ENCODE measurements at regions not wholly inside any gene's neighbourhood (a gene's known extent, or its start where the extent isn't known, plus 50 kb on each side); places are given as distances from the start of the nearest gene placed in this dataset.

DNA sequence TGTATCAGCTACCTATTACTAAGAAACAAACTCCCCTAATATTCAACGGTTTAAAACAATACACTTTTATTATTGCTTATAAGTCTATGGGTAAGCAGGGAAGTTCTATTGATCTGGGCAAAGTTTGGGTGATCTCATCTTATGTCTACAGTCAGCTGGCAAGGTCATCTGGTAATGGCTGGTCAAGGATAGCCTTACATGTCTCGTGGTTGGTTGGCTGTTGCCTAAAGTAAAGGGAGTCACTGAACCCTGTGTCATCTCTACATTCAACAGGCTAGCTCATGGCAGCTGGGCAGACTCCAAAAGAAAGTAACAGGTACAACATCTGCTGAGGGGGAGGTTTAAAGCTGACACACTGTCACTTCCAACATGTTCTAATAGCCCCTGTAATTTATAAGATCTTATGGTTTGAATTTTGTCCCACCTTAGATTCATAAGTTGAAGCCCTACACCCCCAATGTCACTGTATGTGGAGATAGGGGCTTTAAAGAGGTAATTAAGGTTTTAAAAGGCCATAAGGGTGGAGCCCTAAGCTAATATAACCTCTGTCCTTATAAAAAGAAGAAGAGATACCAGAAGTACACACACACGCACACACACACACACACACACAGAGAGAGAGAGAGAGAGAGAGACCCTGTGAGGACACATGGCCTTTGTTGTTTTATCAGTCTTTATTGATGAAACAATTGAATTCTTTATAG is 419.1 kb downstream of the NPIPA8 start (continued):
- no peak for TF ChIP-seq SOX5 (CRISPR knock-in tag; IDR thresholded peaks at IDR 0.05; ENCODE audit: borderline replicate concordance)
- TF ChIP-seq ARNT (IDR thresholded peaks at IDR 0.05): no peak
- TF ChIP-seq, protein P1, sequence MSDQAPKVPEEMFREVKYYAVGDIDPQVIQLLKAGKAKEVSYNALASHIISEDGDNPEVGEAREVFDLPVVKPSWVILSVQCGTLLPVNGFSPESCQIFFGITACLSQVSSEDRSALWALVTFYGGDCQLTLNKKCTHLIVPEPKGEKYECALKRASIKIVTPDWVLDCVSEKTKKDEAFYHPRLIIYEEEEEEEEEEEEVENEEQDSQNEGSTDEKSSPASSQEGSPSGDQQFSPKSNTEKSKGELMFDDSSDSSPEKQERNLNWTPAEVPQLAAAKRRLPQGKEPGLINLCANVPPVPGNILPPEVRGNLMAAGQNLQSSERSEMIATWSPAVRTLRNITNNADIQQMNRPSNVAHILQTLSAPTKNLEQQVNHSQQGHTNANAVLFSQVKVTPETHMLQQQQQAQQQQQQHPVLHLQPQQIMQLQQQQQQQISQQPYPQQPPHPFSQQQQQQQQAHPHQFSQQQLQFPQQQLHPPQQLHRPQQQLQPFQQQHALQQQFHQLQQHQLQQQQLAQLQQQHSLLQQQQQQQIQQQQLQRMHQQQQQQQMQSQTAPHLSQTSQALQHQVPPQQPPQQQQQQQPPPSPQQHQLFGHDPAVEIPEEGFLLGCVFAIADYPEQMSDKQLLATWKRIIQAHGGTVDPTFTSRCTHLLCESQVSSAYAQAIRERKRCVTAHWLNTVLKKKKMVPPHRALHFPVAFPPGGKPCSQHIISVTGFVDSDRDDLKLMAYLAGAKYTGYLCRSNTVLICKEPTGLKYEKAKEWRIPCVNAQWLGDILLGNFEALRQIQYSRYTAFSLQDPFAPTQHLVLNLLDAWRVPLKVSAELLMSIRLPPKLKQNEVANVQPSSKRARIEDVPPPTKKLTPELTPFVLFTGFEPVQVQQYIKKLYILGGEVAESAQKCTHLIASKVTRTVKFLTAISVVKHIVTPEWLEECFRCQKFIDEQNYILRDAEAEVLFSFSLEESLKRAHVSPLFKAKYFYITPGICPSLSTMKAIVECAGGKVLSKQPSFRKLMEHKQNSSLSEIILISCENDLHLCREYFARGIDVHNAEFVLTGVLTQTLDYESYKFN (CRISPR knock-in tag; conservative IDR thresholded peaks at IDR 0.05): peak; percentile 46
- TF ChIP-seq, protein P2, sequence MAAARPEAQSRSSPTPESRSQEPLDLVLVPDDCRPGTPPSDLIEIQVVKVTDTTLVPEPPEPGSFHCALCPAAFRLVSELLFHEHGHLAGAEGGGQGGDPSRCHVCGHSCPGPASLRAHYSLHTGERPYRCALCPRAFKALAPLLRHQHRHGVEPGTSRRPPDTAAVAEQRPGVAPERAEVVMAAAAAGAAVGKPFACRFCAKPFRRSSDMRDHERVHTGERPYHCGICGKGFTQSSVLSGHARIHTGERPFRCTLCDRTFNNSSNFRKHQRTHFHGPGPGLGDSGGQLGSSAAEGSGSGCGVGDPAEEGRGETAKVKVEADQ (CRISPR knock-in tag; IDR thresholded peaks at IDR 0.05; ENCODE audit: borderline replicate concordance): no peak
- TF ChIP-seq MEIS1 (CRISPR knock-in tag; IDR thresholded peaks at IDR 0.05; ENCODE audit: borderline replicate concordance): no peak
- no peak for TF ChIP-seq ZNF772 (CRISPR knock-in tag; IDR thresholded peaks at IDR 0.05)
- TF ChIP-seq, protein P3, sequence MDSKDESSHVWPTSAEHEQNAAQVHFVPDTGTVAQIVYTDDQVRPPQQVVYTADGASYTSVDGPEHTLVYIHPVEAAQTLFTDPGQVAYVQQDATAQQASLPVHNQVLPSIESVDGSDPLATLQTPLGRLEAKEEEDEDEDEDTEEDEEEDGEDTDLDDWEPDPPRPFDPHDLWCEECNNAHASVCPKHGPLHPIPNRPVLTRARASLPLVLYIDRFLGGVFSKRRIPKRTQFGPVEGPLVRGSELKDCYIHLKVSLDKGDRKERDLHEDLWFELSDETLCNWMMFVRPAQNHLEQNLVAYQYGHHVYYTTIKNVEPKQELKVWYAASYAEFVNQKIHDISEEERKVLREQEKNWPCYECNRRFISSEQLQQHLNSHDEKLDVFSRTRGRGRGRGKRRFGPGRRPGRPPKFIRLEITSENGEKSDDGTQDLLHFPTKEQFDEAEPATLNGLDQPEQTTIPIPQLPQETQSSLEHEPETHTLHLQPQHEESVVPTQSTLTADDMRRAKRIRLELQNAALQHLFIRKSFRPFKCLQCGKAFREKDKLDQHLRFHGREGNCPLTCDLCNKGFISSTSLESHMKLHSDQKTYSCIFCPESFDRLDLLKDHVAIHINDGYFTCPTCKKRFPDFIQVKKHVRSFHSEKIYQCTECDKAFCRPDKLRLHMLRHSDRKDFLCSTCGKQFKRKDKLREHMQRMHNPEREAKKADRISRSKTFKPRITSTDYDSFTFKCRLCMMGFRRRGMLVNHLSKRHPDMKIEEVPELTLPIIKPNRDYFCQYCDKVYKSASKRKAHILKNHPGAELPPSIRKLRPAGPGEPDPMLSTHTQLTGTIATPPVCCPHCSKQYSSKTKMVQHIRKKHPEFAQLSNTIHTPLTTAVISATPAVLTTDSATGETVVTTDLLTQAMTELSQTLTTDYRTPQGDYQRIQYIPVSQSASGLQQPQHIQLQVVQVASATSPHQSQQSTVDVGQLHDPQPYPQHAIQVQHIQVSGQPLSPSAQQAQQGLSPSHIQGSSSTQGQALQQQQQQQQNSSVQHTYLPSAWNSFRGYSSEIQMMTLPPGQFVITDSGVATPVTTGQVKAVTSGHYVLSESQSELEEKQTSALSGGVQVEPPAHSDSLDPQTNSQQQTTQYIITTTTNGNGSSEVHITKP (CRISPR knock-in tag; IDR thresholded peaks at IDR 0.05; ENCODE audit: low read depth): no peak
- TF ChIP-seq, protein P4, sequence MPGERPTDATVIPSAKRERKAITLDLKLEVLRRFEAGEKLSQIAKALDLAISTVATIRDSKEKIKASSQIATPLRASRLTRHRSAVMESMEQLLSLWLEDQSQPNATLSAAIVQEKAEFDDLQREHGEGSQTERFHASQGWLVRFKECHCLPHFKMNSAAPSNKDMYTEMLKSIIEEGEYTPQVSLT (CRISPR knock-in tag; IDR thresholded peaks at IDR 0.05; ENCODE audit: borderline replicate concordance, low read depth): no peak
- TF ChIP-seq, protein P5, sequence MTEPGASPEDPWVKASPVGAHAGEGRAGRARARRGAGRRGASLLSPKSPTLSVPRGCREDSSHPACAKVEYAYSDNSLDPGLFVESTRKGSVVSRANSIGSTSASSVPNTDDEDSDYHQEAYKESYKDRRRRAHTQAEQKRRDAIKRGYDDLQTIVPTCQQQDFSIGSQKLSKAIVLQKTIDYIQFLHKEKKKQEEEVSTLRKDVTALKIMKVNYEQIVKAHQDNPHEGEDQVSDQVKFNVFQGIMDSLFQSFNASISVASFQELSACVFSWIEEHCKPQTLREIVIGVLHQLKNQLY (CRISPR knock-in tag; IDR thresholded peaks at IDR 0.05): no peak
- TF ChIP-seq, protein P6, sequence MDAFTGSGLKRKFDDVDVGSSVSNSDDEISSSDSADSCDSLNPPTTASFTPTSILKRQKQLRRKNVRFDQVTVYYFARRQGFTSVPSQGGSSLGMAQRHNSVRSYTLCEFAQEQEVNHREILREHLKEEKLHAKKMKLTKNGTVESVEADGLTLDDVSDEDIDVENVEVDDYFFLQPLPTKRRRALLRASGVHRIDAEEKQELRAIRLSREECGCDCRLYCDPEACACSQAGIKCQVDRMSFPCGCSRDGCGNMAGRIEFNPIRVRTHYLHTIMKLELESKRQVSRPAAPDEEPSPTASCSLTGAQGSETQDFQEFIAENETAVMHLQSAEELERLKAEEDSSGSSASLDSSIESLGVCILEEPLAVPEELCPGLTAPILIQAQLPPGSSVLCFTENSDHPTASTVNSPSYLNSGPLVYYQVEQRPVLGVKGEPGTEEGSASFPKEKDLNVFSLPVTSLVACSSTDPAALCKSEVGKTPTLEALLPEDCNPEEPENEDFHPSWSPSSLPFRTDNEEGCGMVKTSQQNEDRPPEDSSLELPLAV (CRISPR knock-in tag; conservative IDR thresholded peaks at IDR 0.05; ENCODE audit: low read depth): no peak
- no peak for TF ChIP-seq ZNF264 (CRISPR knock-in tag; IDR thresholded peaks at IDR 0.05)
- no peak for TF ChIP-seq NFYB (CRISPR knock-in tag; IDR thresholded peaks at IDR 0.05)
- TF ChIP-seq HNRNPUL1 (IDR thresholded peaks at IDR 0.05; ENCODE audit: low read depth, low read length): no peak
- no peak for TF ChIP-seq IRX3 (CRISPR knock-in tag; IDR thresholded peaks at IDR 0.05; ENCODE audit: borderline replicate concordance, low read depth)
- no peak for TF ChIP-seq SMAD1 (CRISPR knock-in tag; IDR thresholded peaks at IDR 0.05; ENCODE audit: borderline replicate concordance, low read depth)
- TF ChIP-seq ZNF644 (CRISPR knock-in tag; IDR thresholded peaks at IDR 0.05; ENCODE audit: low read depth): peak; percentile 58; the same call in 1 of the 2 replicates
- TF ChIP-seq, protein P7, sequence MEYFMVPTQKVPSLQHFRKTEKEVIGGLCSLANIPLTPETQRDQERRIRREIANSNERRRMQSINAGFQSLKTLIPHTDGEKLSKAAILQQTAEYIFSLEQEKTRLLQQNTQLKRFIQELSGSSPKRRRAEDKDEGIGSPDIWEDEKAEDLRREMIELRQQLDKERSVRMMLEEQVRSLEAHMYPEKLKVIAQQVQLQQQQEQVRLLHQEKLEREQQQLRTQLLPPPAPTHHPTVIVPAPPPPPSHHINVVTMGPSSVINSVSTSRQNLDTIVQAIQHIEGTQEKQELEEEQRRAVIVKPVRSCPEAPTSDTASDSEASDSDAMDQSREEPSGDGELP (IDR thresholded peaks at IDR 0.05; ENCODE audit: borderline replicate concordance, low read depth): peak; percentile 31; the same call in 1 of the 2 replicates

Measured in HepG2 (cell line).